NCI-H2196 treated with DMSO at 0.1 percent for 48 hours (cell line): ENCODE measurements at regions not wholly inside any gene's neighbourhood (a gene's known extent, or its start where the extent isn't known, plus 50 kb on each side); places are given as distances from the start of the nearest gene placed in this dataset.

Experiments used
- DNase-seq: peaks from one replicate; lab custom pipeline; 2025; ENCODE audit not compliant: unreplicated experiment; lab: John Stamatoyannopoulos, UW

DNA sequence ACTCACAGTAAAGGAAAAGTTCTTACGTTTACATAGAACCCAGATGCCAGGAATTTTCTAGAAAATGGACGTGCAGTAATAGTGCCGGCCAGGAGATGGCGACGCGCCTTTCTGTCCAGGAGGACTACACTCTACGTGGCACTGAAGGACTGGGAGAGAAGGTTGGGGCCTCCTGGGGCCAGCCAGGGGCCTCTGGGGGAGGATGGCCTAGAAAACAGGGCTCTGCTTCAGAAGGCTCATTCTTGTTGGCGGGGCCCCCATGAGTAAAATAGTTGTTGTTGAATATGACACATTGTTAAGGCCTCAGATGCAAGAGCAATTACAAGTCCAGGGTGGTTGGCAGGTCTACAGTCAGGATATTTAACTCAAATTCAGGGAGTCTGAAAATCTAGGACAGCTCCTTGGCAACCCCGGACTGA is 120.1 kb upstream of the MAX start:
- DNase-seq = no peak

DNA sequence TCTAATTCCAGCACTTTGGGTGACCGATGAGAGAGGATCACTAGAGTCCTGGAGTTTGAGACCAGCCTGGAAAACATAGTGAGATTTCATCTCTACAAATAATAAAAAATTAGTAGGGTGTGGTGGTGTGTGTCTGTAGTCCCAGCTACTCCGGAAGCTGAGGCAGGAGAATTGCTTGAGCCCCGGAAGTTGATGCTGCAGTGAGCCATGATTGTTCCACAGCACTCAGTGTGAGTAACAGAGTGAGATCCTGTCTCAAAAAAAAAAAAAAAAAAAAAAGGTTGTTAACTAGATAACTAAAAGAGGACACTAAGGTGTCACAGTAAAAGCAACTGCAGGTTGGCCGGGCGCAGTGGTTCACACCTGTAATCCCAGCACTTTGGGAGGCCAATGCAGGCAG is 121.3 kb upstream of the MAX start:
- no peak for DNase-seq

DNA sequence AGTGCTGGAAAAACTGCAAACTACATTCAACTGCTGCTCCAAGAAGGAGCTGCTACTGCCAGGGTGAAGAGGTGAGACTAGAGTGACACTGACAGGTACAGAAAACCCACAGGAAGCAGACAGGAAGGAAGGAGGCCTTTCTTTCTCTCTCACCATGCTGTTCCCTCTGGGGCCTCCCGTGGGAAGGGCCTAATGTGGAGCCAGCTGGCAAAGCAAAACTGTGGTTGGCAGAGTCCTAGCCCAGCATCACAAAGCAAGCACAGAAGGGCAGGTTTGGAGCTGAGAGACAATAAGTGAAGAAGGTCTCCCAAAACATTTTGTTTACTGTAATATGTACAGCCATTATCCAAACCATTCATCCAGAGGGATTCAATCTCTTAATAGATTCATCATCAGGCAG is 122.5 kb upstream of the MAX start:
- no peak for DNase-seq

DNA sequence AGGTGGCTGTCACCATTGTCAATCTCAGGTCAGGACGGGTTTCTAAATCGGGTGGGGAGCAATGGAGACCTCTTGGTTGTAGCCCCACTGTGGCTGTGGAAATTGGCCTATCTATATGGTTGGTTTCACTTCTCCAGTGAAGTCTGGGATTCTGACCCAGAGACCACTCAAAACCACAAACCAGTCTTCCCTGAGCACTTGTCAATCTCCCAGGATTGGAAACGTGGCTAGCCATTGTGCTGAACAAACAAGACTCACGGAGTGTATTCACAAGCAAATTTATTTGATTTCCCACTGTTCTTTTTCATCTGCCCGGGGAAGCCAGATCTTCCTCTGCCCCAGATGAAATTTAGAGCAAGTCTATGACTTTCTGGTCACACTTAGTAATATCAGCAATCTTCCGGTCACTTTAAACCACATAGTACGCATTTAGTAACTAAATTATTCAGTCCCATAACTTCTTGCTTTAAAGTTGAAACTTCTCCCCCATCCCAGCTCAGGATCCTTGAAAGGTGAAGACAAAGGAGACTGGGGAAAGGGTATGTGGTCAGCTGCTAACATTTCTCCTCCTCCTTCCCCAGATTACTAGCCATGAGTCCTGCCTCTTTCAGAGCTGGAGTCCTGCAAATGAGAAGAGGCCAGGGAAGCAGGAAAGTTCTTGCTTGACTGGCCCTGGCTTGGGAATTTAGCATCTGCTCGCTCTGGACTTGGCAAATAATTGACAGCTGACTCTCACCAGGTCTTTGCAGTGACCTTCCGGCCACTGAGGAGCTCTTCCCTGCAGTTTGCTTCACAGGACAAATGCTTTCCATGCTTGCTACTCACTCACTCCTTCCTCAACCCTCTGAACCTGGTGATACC is 123.2 kb upstream of the MAX start:
- DNase-seq = no peak

DNA sequence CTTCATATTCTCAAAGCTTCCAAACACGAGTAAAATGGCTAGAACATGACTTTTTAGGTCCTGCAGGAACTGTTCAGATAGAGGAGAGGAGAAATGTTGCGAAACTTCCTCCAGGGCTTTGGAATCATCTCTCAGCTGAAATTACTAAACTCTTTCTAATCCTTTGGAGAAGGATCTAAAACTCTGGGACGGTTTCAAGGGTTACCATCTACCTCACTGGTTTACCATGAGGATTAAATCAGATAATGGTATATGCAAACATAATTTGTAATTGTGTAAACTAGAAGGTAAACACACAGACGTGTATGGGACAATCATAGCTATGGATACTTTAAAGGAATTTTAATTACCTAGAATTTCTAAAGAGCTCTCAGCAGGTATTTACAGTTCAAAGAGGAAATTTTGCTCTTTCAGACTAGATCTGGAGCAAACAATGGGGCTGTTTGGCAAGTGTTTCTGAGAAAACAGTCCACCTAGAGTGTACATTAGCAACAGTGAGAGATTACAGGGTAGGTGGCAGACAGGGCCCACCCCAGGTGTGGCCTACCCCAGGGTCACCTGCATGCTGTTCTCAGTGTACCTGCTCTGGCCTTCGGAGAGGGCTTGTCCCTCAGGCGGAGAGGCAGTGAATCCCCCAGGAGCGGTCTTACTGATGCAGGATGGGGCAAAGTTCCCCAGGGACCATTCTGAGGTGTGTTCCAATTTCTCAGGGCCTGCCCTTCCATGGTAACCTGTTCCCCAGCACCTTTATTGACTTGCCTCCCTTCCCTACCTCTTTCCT is 124.7 kb upstream of the MAX start:
- no peak for DNase-seq

DNA sequence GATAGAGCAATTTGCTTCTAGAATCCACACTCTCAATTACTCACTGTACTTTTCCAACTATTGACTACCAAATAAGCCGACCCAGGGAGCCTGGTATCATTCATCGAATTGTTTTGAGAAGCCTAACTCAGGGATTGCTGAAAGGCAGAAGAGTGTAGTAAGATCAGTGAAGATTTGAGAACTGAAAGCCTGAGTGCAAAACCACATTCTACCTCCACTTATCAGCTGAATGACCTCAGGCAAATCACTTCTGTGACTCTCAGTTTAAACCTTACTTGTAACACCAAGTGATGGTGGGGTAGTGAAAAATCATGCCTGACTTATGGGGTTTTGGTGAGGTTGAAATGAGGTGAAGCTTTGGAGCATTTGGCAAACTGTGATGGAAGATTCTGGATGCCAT is 126.1 kb upstream of the MAX start:
- no peak for DNase-seq

DNA sequence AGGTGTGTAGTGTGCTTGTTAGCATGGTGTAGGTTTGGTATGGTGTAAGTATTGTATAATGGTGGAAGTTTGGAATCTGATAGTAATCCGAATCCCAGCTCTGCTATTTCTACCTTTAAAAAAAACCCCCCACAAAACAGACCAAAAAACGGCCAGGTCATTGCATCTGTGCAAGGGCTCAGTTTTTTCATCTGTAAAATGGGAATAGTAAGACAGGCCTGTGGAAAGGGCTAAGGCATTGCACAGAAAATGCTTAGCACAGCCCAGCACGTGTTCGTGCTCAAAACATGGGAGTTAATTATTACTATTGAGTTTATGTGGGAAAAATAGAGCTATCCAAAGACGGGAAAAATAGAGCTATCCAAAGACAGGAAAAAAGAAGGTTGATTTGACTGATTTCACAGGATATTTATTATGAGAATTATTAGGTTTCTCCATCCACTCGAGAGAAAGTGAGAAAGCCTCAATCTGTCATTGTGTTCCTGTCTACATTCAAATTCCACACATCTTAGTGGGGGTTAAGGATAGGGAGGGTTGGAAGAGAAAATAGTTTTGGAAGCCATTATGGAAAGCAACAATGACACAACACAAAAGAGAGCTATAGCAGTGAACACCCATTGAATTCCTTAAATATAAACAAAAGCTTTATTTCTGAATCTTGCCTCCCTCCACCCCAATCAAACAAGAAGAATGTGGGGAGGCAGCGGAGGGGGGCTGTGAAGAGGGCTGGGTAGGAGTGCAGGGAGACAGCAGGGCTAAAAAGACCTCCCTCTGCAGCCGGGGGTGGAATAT is 126.8 kb upstream of the MAX start:
- DNase-seq = no peak

DNA sequence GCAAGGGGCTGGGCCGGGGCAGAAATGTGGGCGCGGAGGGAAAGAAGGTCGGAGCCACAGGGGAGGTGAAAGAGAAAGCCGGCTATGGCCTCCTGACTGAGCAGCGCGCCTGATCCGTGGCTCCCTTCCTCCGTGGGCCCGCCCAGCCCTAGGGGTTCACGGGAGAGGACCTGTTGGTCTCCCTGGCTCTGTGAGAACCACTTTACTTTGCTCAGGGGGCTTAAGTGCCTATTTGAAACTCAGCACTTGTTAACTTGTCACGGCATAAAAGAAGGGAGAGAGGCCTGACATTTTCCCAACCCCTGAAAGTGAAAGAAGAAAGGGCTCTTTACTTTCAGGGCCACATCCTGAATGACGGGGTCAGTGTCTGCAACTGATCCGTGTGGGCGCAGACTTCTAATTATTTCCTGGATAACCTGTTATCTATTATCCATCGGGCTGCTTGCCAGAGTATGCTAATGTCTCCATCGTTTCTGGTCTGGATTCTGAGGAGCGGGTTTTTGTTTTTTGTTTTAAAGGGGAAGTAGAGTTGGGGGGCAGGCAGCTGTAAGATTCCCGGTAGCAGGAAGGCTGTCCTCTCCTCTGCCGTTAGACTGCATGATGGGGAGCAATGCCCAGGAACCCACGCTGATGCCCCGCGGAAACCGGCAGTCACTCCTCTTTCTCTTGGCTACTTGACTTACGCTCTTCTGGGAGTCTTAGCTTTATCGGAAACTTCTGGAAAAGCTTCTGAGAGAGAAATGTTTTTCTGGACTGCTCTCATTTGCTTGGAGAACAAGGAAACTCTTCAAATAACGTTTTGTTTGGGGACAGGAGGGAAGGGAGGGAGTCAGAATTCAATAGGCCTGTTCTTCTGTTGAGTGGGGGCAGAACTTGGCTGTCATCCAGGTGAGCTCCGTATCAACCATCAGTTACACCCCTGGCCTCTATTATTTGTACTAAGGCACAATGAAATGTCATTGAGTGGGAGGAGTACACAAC is 127.7 kb upstream of the MAX start:
- peak; percentile 20 for DNase-seq

DNA sequence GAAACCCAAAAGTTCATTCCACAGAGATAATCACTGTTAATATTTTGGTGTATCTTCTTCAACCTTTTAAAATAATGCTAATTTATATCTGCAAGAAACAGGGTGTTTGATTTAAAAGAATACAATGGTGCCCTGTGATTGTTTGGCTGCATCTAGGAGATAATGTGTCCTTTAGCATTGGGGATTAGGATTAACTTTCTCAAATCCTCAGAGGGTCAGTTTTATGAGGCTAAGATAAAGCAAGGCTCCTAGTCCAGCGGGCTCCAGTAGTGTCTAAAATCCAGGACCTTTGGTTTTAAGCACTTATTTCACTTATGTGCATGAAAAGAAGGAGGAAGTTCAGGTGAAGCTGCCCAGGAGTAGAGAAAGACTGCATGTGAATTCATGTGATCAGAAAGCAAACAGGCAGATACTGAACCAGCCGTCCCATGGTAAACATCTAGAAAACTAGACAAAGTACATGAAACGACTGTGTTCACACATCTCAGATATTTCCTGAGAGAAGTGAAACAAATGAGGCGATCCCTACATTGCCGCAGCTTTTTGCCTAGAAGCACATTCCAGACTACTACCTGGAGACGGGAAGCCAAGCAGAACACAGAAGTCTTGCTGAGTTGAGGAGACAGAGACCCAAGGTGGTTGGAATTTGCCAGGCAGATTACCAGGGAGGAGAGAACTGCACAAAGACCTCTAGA is 129.1 kb upstream of the MAX start:
- no peak for DNase-seq

DNA sequence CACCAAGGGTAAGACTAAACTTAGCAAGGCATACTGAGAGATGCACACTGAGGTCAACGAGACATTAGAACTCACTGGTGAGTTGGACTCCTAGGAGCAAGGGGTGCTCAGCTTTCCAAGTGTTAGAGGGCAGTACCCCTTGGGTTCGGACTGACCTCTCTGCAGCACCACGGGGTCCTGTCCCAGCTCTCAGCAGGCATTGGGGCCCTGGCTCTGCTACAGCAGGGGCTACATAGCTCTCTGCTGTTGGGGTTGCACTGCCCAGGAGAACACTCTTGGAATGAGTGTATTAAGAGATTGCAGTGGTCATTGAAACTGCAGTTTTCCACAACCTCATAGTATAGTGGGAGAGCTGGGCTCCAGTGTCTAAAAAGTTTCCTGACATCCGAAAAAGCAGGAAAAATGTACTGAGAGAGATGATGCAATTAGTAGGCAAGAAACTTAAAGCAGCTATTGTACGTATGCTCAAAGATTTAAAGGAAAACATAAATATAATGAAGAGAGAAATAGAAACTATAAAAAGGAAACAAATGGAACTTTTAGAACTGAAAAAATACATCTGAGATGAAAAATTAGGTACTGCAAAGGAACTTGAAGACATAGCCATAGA is 132.5 kb upstream of the MAX start:
- no peak for DNase-seq

DNA sequence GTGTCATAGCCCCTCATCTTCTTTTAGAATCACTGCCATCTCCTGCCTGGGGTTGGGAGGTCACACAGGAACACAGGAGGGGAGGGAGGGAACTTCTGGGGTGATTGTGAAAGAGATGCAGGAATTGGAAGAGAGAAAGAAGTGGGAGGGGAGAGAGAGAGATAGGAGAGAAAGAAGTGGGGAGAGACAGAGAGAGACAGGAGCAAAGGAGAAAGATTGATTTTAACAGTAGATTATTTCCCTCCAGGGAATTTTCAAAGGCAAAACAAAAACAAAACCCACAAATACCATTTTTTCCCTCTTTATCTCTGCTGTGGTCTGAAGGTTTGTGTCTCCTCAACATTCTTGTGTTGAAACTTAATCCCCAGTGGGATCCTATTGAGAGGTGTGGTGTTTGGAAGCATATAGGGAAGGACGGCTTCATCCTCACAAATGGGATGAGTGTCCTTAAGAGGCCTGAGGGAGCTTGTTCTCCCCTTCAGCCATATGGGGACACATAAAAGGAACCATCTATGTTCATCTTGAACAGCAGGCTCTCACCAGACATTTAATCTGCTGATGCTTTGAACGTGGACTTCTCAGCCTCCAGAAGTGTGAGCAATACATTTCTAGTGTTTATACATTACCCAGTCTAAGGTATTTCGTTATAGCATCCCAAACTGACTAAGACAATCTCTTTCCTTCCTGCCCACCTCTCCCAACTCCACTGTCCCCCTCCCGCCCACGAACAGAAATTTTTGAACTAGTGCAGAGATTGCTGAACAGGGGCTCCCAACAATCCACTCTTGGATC is 134.9 kb upstream of the MAX start:
- DNase-seq = no peak

DNA sequence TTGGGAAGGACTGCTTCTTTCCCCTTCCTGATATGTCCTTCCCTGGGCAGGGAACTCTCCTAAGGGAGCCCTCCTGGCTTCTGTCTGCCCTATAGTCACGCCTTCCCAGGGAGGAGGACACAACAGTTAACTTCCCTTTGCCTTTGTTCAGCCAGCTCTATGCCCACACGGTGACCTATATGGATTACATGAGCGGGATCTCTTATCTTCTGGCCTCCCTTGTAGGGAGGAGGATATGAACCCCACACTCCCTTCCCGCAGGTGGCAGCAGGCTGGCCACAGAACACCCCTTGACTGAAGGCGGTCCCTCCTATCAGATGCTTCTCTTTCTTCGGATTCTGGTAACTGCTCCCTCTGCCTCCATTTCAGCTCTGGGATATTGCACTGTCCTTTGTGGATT is 135.6 kb upstream of the MAX start:
- DNase-seq = no peak

DNA sequence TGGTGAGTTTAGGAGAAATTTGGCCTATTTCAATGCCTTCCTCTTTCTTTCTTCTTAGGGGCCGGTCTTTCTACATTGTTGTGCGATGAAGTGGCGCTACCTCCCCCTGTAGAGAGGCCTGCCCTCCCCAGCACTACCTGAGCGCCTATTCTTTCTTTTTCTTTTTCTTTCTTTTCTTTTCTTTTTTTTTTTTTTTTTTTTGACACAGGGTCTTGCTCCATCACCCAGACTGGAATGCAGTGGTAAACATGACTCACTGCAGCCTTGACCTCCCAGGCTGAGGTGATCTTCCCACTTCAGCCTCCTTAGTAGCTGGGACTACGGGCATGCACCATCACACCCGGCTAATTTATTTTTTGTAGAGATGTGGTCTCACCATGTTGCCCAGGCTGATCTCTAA is 136.1 kb upstream of the MAX start:
- no peak for DNase-seq

DNA sequence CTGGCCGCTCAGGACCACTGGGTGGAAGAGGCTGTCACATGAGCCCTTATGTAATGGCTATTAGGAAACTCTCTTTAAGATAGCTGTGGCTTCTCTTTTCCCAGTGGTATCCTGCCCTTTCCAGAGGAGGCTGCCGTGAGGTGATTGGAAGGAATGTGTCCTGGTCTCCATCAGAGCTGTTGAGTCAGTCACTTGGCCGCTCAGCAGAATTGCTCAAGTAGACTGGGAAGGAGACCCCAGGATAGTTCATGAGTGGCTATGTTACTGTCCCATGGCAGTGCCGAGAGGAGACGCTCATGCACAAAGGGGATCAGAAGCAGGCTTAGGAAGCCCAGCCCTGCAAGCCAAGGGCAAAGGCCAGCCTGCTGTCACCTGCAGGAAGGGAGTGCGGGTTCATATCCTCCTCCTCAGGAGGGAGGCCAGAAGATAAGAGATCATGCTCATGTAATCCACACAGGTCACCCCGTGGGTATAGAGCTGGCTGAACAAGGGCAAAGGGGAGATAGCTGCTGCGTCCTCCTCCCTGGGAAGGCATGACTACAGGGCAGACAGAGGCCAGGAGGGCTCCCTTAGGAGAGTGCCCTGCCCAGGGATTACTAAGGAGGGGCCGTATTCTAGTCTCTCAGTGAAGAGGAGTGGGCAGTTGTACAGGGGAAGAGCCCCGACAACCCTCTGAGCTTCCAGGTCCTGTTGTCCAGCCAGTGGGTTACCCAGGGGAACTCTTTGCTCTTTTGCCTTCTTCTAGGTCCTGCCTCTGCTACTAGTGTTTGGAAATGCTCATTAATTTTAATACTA is 137.0 kb upstream of the MAX start:
- DNase-seq = no peak

DNA sequence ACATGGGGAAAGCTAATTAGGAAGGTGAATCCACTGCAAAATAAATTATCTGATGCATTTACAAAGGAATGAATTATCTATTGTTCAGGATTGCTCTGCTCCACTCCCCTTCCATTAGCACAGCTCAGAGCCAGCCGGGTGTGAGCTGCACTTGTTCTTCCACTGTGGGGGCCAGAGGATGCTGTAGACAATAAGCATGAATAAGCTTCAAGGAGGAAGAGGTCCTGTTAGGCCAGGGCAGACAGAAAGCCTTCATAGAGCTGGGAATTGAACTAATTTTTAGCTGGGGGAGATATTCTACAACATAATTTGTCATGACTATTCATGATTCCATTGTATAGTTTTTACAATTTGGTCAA is 137.6 kb upstream of the MAX start:
- no peak for DNase-seq

DNA sequence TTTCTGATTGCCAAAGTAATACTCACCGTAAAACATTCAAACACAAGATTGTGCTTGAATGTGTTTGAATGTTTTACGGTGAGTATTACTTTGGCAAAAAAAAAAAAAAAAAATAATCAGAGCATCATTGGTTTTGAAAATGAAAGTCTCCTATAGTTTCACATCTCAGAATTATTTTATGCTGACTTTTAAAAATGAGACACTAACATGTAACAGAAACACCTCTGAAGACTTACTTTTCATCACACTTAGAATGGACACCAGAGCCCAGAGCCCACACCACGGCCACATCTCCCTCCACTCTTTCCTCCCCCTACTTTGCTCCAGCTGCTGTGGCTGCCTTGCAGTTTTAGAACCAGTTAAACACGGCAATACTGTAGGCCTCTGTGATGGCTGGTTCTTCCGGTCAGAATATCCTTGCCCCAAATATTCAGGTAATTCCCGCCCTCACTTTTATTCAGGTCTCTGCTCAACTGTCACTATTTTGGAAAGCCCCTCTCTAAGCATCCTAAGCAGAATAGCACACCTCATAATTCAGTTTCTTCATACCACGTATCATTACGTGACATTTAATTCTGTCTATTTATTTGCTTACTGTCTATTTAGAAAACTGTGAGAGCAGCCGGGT is 138.9 kb upstream of the MAX start:
- DNase-seq = no peak

DNA sequence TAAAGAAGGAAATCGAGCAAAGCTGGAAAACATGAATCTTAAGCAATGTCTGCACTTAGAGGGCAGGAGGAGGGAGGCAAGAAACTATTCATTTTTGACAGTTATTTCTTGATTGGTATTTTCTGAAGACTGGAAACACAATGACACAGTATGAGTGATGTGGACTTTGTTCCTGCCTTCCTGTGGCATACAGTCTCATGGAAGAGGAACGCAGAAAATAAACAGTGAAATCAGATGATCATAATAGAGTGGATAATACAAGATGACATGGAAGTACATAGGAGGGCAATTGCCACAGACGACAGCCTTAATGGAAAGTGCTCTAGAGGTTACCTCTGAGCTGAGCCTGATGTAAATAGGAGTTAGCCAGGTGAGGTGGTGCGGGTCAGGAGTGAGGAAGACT is 140.4 kb upstream of the MAX start:
- no peak for DNase-seq
